Right lung (tissue), 2 donors: ENCODE measurements at regions not wholly inside any gene's neighbourhood (a gene's known extent, or its start where the extent isn't known, plus 50 kb on each side); places are given as distances from the start of the nearest gene placed in this dataset.

ENCODE experiments used
- DNase-seq, 2 donors: peaks; one replicate each; pipeline ENCODE4 v3.0.0-alpha.2; 2013

GRCh38 chr22:47296405-47297260 is 534.2 kb downstream of the TBC1D22A start:
- no peak for DNase-seq

GRCh38 chr22:47295982-47296381 is 533.5 kb downstream of the TBC1D22A start:
- no peak for DNase-seq

GRCh38 chr22:47295226-47295901 is 532.9 kb downstream of the TBC1D22A start:
- DNase-seq, result no peak

GRCh38 chr22:47294576-47294975 is 532.1 kb downstream of the TBC1D22A start:
- no peak for DNase-seq

GRCh38 chr22:47294222-47294532 is 531.7 kb downstream of the TBC1D22A start:
- no peak for DNase-seq

- DNase-seq, result no peak
Observed at GRCh38 chr22:47293368-47294221, 531.1 kb downstream of the TBC1D22A start.

- DNase-seq, result peak in 1 of 2 donors; percentile 8
Observed at GRCh38 chr22:47292546-47293320, 530.3 kb downstream of the TBC1D22A start.

- DNase-seq, result no peak
Observed at GRCh38 chr22:47291565-47292495, 529.4 kb downstream of the TBC1D22A start.

- no peak for DNase-seq
Observed at GRCh38 chr22:47290706-47291430, 528.4 kb downstream of the TBC1D22A start.

- DNase-seq, result no peak
Observed at GRCh38 chr22:47289336-47289985, 527.0 kb downstream of the TBC1D22A start.

- DNase-seq, result no peak
Observed at GRCh38 chr22:47288680-47289079, 526.2 kb downstream of the TBC1D22A start.

GRCh38 chr22:47287516-47287915 is 525.1 kb downstream of the TBC1D22A start:
- no peak for DNase-seq

GRCh38 chr22:47286590-47286989 is 524.1 kb downstream of the TBC1D22A start:
- no peak for DNase-seq

GRCh38 chr22:47285981-47286380 is 523.5 kb downstream of the TBC1D22A start:
- no peak for DNase-seq

GRCh38 chr22:47284822-47285221 is 522.4 kb downstream of the TBC1D22A start:
- no peak for DNase-seq

- no peak for DNase-seq
Observed at GRCh38 chr22:47284360-47284759, 521.9 kb downstream of the TBC1D22A start.

GRCh38 chr22:47283616-47284270 is 521.3 kb downstream of the TBC1D22A start:
- DNase-seq, result no peak

- DNase-seq, result no peak
Observed at GRCh38 chr22:47282851-47283250, 520.4 kb downstream of the TBC1D22A start.

- DNase-seq, result no peak
Observed at GRCh38 chr22:47282366-47282765, 519.9 kb downstream of the TBC1D22A start.
